Smooth muscle cell of the brain vasculature (primary cell): ENCODE measurements at regions not wholly inside any gene's neighbourhood (a gene's known extent, or its start where the extent isn't known, plus 50 kb on each side); places are given as distances from the start of the nearest gene placed in this dataset.
"Not testable (repeated sequence)": the region's sequence is repeated elsewhere in the genome, so short reads cannot be mapped to it uniquely, and the experiment has no call there.

Source experiments
- DNase-seq: peaks from one replicate; pipeline ENCODE4 v3.0.0-alpha.2; 2012; ENCODE audit warnings: low read depth, low spot score

GRCh38 chr14:51342226-51342625, 102.2 kb downstream of the TMX1 start:
- DNase-seq = no peak

GRCh38 chr14:51351997-51352396, 112.0 kb downstream of the TMX1 start:
- DNase-seq = no peak

- DNase-seq = no peak
Measured at GRCh38 chr14:51353901-51354300, 113.9 kb downstream of the TMX1 start.

DNA sequence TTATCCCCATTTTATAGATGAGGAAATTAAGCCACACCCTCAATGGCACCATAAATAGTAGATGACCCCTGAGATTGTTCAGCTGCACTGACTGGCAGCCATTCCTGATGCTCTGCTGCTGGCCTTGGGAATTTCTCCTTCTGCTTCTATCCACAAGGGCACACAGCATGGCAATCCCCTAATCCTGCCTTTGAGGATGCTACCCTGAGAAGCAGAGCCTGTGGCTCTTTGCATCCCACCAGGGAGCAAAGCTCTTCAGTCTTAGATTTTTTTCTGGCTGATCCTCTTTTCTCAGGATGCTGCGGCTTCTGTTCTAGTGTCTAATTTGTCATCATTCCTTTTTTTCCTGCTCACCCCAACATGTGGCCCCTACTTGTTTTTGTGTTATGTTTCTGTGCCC, 114.8 kb downstream of the TMX1 start:
- DNase-seq = no peak

DNA sequence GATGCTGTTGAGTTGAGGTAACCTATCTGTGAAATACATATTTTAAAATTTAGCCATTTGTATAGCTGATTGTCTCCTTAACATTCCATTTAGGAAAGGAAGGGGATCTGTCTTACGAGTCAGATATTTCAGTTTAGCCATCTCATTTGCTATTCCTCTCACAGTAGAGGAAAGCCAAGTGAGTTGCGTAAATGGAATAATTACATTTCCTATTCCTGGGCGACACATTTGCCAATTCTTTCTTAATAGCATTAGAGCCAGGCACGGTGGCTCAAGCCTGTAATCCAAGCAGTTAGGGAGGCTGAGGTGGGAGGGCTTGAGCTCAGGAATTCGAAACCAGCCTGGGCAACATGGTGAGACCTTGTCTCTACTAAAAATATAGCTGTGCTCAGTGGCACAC, 116.3 kb downstream of the TMX1 start:
- no peak for DNase-seq

DNA sequence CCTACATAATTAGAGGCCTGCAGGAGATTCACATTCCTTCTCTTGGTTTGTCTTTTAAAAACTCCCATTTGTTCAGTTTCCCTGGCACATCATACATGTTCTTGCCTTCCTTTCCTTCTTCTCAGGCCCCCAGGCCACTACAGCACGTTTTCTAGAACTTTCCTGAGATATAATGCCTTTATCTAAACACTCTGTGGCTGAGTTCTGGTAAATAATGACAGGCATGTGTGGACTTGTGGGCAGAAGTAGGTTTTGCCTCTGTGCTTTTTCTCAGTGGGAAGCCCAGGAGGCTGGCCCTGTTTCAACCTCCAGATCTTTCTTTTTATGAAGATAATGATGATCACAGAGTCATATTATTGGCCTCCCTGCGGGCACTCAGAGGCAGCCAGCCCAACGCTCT, 117.2 kb downstream of the TMX1 start:
- DNase-seq = no peak

- no peak for DNase-seq
Measured at GRCh38 chr14:51360592-51360991, 120.5 kb downstream of the TMX1 start.

GRCh38 chr14:51365241-51365965, 125.4 kb downstream of the TMX1 start:
- no peak for DNase-seq

- not testable (repeated sequence) for DNase-seq
Measured at GRCh38 chr14:51366460-51366859, 126.4 kb downstream of the TMX1 start.

- not testable (repeated sequence) for DNase-seq
Measured at GRCh38 chr14:51366866-51367599, 127.0 kb downstream of the TMX1 start.

GRCh38 chr14:51367600-51367931, 127.5 kb downstream of the TMX1 start:
- no peak for DNase-seq

DNA sequence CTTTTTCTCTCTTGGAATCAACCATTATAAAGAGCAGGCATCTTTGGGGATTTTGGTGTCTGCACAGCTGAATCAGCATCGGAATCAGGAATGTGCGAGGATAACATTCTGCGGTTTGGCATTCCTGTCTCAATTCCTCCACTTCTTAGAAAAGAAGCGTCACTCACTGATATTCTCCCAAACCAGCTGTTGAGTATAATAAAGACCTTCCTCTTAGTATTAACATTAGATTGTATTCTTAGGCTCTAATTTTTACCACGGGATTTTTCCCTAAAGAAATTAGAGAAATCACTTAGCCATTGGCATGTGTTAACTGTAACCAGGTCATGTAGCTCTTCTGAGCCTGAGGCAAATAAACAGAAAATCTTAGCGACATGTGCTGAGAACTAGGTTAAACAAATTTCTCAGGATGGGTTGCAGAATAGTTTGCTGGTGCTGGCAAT, 128.7 kb downstream of the TMX1 start:
- DNase-seq = peak; percentile 71

DNA sequence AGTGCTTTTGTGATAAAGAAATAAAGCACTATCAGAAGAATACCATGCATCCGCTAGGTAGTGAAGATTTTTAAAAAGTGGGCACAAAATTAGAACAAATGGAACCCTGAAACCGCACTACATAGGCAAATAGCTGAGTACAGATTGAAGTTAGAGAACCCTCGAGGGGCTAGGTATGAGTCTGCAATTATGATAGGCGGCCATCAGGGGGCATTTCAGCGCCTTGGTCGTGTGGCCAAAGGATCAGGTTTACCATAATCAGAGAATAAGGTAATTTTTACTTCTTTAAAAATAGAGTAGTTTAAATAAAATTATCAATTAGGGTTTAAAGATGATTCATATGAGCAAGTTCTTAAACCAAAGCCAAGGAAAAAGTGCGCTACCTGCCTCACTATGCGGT, 129.8 kb downstream of the TMX1 start:
- DNase-seq = no peak

DNA sequence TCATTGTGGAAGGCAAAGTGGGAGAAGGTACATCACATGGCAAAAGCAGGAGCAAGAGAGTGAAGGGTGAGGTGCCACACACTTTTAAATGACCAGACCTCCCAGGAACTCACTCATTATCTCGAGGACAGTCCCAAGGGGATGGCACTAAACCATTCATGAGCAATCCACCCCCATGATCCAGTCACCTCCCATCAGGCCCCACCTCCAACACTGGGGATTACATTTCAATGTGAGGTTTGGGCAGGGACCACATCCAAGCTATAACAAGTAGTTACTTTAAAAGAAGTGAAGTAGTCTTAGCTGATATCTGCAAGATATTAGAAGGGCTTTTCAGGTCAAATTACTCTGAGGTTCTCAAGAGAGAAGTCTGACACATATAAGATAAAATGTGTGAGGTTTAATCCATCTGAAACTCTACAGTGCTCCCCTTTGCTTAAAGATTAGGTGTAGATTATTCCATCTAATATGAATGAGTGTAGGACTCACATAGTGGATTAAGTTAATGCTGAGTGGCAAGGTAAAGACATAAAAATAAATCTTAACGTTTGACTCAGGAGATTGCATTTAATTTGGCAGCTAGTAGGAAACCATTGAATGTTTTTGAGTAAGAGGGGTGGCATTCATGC, 130.8 kb downstream of the TMX1 start:
- no peak for DNase-seq

GRCh38 chr14:51377186-51377585, 137.1 kb downstream of the TMX1 start:
- DNase-seq = not testable (repeated sequence)

GRCh38 chr14:51382506-51382905, 142.5 kb downstream of the TMX1 start:
- no peak for DNase-seq

GRCh38 chr14:51386411-51386810, 146.4 kb downstream of the TMX1 start:
- DNase-seq = no peak

DNA sequence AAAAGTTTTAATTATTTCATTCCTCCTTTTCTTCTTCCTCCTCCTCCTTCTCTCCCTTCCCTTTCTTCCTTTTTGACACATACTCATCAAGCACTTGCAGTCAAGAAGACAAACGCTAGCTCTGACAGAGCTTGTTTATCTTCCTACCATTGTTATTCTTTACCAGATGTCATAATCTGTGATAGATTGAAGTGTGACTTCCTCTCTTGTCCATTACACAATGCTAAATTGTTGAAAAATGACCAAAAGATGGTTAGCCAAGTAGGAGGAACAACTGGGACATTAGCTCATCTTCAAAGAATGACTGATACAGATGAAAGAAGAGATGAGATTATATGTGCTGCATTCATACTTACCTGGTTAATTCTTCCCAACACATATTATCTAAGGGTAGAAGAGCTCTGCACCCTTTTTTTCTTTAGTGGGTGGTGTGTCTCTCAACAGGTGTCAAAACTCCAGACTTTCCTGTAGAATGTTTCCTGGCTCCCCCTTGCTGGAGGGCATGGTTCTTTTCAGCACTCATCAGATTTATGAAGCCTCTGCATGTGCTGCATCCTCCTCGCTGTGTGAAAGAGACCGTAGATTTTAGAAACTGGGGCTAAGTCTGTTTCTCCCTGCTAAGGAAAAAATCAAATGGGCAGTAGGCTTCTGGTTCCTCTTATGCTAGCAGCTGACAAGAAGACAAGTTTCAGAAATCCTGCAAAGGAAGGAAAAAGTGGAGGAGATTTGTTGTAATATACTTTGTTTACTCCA, 147.1 kb downstream of the TMX1 start:
- DNase-seq = no peak

DNA sequence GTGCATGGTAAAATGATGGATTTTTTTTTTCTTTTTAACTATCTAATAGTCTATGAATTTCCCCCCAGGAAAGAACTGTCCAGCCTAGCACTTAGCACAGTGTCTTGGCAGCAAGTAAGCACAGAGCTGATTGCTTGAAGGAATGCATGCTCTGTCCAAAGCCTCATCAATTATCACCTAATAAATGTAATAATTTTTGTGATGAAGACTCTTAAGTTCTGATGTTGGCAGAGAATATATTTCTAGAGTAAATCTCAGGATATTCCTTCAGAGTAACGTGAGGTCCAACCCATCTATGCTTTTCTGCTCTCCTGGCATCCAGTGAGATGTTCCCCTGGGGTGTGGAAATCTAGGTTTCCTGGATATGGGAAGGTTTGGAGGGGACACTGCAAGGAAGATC, 152.4 kb downstream of the TMX1 start:
- DNase-seq = no peak

- no peak for DNase-seq
Measured at GRCh38 chr14:51394384-51394783, 154.3 kb downstream of the TMX1 start.

GRCh38 chr14:51394804-51395203, 154.8 kb downstream of the TMX1 start:
- no peak for DNase-seq

GRCh38 chr14:51395361-51395849, 155.4 kb downstream of the TMX1 start:
- DNase-seq = peak; percentile 68
